HAP-1 (cell line): ENCODE measurements at regions not wholly inside any gene's neighbourhood (a gene's known extent, or its start where the extent isn't known, plus 50 kb on each side); places are given as distances from the start of the nearest gene placed in this dataset.
A peak's percentile ranks its signal among the peaks of the same experiment; 100 is the strongest.
"Not testable (repeated sequence)": the region's sequence is repeated elsewhere in the genome, so short reads cannot be mapped to it uniquely, and the experiment has no call there.

Experiments used
- DNase-seq, 2 experiments: peaks; one replicate each; pipeline ENCODE4 v3.0.0-alpha.2; 2016 to 2020; ENCODE audit warnings: low spot score in 2 of 2
- H3K27me3 ChIP-seq: fragments of 250-450 bp; sonication (Bioruptor Pico); 2 replicates; pipeline ENCODE4 v1.5.1; 2020; ENCODE audit warnings: low read depth, mild to moderate bottlenecking, moderate library complexity
- H3K36me3 ChIP-seq: fragments of 250-450 bp; sonication (Bioruptor Pico); replicated peaks from 2 replicates; pipeline ENCODE4 v1.5.1; 2020; ENCODE audit warnings: mild to moderate bottlenecking
- H3K4me1 ChIP-seq: fragments of 250-450 bp; sonication (Bioruptor Pico); 2 replicates; pipeline ENCODE4 v1.5.1; 2020; ENCODE audit warnings: mild to moderate bottlenecking
- H3K4me3 ChIP-seq: fragments of 250-450 bp; sonication (Bioruptor Pico); 2 replicates; pipeline ENCODE4 v1.5.1; 2020; ENCODE audit warnings: mild to moderate bottlenecking, moderate library complexity
- H3K9me3 ChIP-seq: fragments of 250-450 bp; sonication (Bioruptor Pico); 2 replicates; pipeline ENCODE4 v1.5.1; 2020; ENCODE audit warnings: mild to moderate bottlenecking, moderate library complexity
- in situ Hi-C: fragments of 300-500 bp; cut with MboI; formaldehyde crosslinking; loops from 3 replicates; pipeline ENCODE4 v1.14.3; 2020; ENCODE audit warnings: low sequenced_read_pairs, inconsistent platforms, mixed read lengths

DNA sequence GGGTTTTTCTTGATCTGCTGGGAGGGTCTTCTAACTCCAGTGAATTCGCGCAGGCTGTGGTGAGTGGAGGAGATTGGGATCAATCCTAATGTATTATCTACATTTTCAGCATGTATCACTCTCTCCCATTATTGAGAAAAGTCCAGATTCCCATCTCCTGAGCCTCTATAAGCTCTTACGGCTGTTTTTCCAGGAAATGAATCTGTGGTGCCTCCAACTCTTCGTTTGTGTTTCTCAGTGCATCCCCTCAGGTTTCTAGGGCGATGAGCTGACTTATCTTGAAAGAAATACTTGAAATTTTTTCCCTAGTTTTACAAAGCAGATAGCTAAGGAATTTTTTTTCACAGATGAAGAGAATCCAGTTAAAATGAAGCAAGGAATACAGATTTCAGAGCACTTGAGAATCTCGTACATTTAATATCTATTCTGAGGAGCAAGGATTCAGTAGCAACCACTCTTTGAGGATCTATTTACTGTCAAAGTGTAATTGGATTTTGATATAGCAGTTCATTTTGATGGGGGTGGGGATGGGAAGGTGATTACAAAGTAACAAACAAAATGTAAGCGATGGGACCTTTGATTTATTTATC is 138.7 kb downstream of the BRMS1L start:
- DNase-seq = no peak
- H3K4me1 ChIP-seq = no peaks in the 10 kb centered on the region
- no peaks in the 10 kb centered on the region for H3K9me3 ChIP-seq
- H3K27me3 ChIP-seq = no peaks in the 10 kb centered on the region
- in situ Hi-C loops = no loop called here
- H3K36me3 ChIP-seq = no peaks in the 10 kb centered on the region
- no peak overlapping the region for H3K4me3 ChIP-seq

DNA sequence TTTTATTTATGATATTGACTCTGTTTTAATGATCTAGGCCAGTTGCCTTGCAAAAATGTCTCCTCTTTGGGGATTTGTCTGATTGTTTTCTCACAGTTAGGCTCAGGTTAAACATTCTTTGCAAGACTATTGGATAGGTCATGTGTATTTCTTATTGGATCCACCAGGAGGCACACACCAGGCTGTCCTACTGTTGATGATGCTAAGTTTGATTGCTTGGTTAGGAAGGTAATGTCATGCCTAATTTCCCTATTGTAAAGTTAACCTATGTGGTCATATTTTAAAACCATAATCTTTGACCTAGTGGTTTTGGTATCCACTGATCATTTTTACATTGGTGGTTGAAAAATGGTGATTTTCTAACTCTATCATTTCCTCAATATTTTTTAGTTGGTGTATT is 137.1 kb downstream of the BRMS1L start:
- H3K4me1 ChIP-seq = no peaks in the 10 kb centered on the region
- H3K4me3 ChIP-seq = no peak overlapping the region
- no peaks in the 10 kb centered on the region for H3K36me3 ChIP-seq
- no peaks in the 10 kb centered on the region for H3K9me3 ChIP-seq
- no peak for DNase-seq
- in situ Hi-C loops = no loop called here
- no peaks in the 10 kb centered on the region for H3K27me3 ChIP-seq

DNA sequence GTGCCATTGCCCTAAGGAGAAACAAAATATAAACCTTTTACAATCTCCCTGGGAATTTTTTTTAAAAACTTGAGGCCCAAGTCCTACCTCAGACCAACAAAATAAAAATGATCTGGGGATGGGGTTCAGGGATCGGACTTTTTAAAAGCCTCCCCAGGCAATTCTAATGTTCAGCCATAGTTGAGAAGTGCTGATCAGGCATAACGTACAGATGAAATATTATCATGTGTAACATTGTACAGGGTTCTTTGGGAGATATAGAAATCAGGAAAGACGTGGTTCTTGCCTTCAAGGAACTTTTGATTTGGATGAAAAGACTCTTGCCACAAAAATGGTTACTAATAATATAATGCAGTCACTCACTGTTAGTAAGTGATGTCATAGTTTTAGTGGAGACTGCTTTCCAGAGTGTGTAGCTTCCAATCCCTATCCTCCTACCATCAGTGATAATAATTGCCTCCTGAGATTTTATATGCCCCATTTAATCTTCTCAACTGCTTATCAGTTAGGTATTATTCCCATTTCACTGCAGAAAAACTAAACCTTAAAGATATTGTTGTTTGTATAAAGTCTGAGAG is 135.6 kb downstream of the BRMS1L start:
- H3K27me3 ChIP-seq = no peaks in the 10 kb centered on the region

DNA sequence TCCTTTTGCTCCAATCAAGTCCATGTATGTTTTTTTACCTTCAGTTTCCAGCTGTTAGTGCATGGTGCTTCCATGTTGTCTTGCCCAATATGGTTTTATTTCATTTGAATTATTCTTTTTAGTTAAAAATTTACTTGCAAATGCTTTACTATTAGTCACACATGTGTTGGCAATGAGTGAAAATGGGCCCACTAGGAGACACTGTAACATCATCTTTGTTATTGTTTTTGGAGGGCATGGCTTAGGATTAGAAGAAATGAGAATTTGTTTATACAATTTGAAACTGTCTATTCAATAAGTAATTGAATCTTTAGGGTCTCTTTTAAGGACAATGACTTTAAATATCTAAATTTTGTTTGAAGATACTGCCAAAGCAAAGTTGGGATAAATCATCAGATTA is 133.7 kb downstream of the BRMS1L start:
- H3K4me1 ChIP-seq = no peaks in the 10 kb centered on the region
- H3K36me3 ChIP-seq = no peaks in the 10 kb centered on the region
- no peaks in the 10 kb centered on the region for H3K27me3 ChIP-seq
- in situ Hi-C loops = no loop called here
- H3K4me3 ChIP-seq = no peak overlapping the region
- no peaks in the 10 kb centered on the region for H3K9me3 ChIP-seq
- DNase-seq = no peak

More for the DNA sequence above, 135.6 kb downstream of the BRMS1L start:
- DNase-seq = no peak
- Histone ChIP-seq H3K36me3 (no peaks in the 10 kb centered on the region), H3K9me3 (no peaks in the 10 kb centered on the region), H3K4me1 (no peaks in the 10 kb centered on the region), H3K4me3 (no peak overlapping the region)
- in situ Hi-C loops = no loop called here

DNA sequence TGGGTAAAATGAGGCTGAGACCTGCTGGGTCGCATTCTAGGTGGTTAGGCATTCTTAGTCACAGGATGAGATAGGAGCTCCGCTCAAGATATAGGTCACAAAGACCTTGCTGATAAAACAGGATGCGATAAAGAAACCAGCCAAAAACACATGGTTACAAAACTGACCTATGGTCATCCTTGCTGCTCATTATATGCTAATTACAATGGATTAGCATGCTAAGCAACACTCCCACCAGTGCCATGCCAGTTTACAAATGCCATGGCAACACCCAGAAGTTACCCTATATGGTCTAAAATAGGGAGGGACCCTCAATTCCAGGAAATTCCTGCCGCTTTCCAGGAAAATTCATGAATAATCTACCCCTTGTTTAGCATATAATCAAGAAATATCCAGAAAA is 132.4 kb downstream of the BRMS1L start:
- no peak for DNase-seq
- H3K4me3 ChIP-seq = no peak overlapping the region
- H3K4me1 ChIP-seq = peaks cover 2% of the 10 kb centered on the region
- H3K36me3 ChIP-seq = no peaks in the 10 kb centered on the region
- H3K27me3 ChIP-seq = no peaks in the 10 kb centered on the region
- no peaks in the 10 kb centered on the region for H3K9me3 ChIP-seq
- in situ Hi-C loops = no loop called here

DNA sequence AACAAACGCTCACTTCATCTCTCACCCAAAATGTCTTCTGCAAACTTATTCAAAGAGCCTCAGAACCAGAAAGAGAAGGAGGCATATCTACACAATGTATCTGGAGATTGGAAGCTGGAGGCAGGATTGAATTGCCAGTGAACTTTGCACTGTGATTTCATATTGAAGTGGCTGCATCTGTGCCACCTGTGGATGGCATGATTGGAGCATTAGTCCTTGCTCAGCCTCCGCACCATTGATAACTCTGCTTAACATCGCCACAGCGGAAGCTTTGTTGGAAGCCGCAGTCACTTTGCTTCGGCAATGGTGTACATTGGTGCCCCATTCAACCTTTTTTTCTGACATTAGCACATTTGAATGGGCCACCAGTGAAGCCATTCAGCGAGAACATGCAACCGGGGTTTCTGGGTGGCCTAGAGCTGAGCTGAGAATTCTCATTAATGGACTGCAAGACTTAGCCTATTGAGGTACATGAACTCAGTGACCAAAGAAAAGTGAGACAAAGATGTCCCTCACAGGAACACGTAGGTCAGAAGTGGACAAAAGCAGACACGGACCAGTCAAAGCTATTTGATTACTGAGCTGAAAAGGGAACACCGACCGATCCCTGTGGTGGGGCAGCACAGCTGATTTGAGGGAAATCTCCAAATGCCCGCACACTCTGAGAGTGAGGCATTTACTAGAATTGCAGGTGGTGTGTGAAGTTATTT is 130.4 kb downstream of the BRMS1L start:
- in situ Hi-C loops = no loop called here
- no peak for DNase-seq

DNA sequence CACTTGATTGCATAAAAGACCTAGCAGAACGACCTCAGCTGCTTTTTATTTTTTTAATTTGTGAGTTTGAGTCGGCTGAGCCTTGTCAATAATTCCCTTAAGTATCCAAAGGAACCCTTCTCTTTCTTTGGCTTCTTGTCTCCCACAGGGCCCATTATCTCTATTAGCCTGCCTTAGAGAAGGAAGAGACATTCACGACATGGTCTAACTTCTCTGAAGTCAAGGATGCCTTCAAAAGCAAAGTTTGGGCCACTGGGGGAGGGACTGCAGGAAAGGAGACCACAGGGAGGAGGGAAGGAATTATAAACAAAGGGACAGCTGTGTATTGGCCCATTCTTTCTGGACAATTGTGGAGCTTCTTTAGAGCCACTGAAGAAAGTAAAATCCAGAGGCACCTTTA is 126.4 kb downstream of the BRMS1L start:
- Histone ChIP-seq H3K36me3 (no peaks in the 10 kb centered on the region), H3K4me3 (no peak overlapping the region), H3K27me3 (no peaks in the 10 kb centered on the region), H3K4me1 (peaks cover 34% of the 10 kb centered on the region), H3K9me3 (no peaks in the 10 kb centered on the region)
- no peak for DNase-seq
- in situ Hi-C loops = no loop called here

More for the DNA sequence above, 130.4 kb downstream of the BRMS1L start:
- Histone ChIP-seq H3K9me3 (no peaks in the 10 kb centered on the region), H3K36me3 (no peaks in the 10 kb centered on the region), H3K4me1 (peaks cover 21% of the 10 kb centered on the region), H3K27me3 (no peaks in the 10 kb centered on the region), H3K4me3 (no peak overlapping the region)

DNA sequence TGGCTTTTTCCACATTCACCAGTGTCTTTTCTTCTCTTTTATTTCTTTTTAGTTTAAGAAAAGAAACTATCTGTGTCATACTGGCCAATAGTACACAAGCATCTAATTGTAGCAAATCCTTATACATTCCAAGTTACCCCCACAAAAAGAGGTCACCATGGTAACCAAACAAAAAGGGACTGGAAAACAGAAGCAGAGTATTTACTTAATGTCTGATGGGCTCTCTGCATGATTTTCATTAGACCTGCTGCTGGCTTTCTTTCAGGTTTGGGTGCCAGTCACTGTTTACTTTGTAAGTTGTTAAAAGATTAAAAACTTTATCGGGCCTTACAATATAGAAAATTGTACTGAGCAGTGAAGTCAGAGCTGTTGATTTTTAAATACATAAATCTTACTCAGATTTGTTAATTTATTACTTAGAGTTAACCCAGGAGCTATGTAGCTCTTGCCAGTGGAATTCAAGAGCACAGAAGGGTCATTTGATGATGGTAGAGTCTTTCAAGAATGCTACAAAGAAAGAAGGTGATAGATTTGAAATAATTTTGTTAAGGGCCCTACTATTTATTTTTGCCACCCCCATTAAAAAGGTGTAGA is 123.9 kb downstream of the BRMS1L start:
- peak; percentile 73 to 97 for DNase-seq
- Histone ChIP-seq H3K9me3 (no peaks in the 10 kb centered on the region), H3K4me3 (no peak overlapping the region), H3K27me3 (no peaks in the 10 kb centered on the region), H3K36me3 (no peaks in the 10 kb centered on the region), H3K4me1 (peaks cover 34% of the 10 kb centered on the region)
- in situ Hi-C loops = no loop called here

DNA sequence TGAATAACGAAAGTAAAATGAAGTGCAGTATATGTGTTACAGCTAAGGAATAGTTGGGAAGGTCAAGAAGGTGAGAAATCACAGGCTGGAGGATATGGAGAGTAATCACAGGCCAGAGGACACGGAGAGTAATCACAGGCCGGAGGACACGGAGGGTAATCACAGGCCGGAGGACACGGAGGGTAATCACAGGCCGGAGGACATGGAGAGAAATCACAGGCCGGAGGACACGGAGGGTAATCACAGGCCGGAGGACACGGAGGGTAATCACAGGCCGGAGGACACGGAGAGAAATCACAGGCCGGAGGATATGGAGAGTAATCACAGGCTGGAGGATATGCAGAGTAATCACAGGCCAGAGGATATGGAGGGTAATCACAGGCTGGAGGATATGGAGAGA is 121.8 kb downstream of the BRMS1L start:
- H3K36me3 ChIP-seq, H3K4me3 ChIP-seq, in situ Hi-C loops, DNase-seq, H3K9me3 ChIP-seq, H3K27me3 ChIP-seq: not testable (repeated sequence)
- H3K4me1 ChIP-seq = peaks cover 27% of the 10 kb centered on the region

DNA sequence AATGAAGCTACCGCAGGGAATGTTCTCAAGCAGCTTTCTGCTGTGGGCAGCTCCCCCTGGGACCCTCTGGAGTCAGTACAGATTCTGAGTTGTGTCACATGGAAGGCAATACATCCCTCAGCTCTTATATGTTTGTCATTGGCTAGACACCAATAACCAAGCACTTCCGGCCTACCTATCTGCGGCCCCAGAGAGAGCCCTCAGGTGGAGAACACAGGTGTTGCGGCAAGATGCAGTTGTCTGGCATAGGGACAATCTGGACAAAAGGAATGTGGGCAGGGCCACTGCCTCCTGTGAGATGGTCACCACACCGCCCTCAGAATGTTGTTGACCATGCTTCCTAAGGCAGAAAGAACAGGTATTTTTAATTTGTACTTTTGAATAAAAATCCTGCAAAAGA is 118.7 kb downstream of the BRMS1L start:
- H3K9me3 ChIP-seq = no peaks in the 10 kb centered on the region
- no peak overlapping the region for H3K4me3 ChIP-seq
- peaks cover 8% of the 10 kb centered on the region for H3K4me1 ChIP-seq
- H3K36me3 ChIP-seq = no peaks in the 10 kb centered on the region
- no peaks in the 10 kb centered on the region for H3K27me3 ChIP-seq
- DNase-seq = peak in 1 of 2 experiments; percentile 62
- in situ Hi-C loops = no loop called here

DNA sequence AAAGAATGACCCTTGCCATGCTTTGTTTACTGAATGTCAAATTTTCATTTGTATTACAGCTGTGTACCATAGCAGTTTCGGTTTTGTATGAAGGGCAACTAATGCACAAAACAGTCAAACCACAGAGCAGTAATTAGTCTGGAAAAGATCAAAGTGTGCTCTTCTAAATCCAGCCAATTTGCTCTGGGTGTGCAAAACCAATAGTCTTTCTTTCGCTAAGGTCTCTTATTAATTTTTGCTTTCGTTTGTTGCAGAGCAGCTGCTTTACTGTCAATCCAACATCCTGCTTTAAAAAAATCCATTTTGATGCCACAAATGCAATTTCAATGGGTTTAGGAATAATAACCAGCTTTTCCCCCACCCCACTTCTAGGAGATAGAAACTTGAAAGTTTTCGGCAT is 114.2 kb downstream of the BRMS1L start:
- DNase-seq = peak in 1 of 2 experiments; percentile 23
- in situ Hi-C loops = no loop called here
- no peak overlapping the region for H3K4me3 ChIP-seq

DNA sequence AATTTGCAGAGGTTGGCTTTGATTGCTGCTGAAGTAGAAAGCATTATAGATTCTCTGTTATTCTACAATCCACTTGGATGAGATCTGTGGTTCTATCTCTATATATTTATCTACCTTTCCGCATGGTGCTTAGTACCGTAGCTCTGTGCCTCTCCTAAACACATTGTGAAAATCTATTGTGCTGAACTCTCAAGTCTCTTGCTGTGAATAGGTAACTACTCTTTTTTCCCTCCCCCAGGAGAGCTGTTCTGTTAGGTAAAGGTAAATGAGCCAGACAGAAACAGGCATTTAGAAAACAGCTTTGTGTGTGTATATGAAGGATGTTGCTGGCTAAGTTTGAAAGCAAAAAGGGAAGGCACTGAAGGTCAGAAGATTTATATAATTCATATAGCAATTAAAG is 112.6 kb downstream of the BRMS1L start:
- no peaks in the 10 kb centered on the region for H3K27me3 ChIP-seq
- in situ Hi-C loops = no loop called here
- H3K4me1 ChIP-seq = peaks cover 15% of the 10 kb centered on the region
- no peaks in the 10 kb centered on the region for H3K9me3 ChIP-seq
- no peak for DNase-seq
- no peak overlapping the region for H3K4me3 ChIP-seq
- no peaks in the 10 kb centered on the region for H3K36me3 ChIP-seq

More for the DNA sequence above, 114.2 kb downstream of the BRMS1L start:
- Histone ChIP-seq H3K4me1 (peaks cover 15% of the 10 kb centered on the region), H3K9me3 (no peaks in the 10 kb centered on the region), H3K36me3 (no peaks in the 10 kb centered on the region), H3K27me3 (no peaks in the 10 kb centered on the region)

DNA sequence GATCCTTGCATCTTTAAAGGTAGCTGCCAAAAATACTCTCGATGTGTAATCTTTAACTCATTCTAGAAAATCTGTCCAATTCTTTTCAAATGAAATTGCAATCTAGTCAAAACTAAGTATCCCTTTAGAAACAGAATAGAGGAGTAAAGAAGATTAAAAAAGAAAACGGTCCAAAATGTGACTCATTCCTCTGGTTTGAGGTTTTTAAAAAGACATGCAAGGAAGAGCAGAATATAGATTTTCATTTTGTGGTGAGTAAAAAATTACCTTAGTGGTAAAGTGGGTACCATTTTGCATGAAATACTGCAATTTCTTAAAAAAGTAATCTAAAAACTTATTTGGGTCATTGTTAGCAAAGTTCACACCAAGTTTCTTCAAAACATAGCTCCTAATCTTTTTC is 108.4 kb downstream of the BRMS1L start:
- no peak for DNase-seq
- no peaks in the 10 kb centered on the region for H3K36me3 ChIP-seq
- H3K4me3 ChIP-seq = no peak overlapping the region
- peaks cover 4% of the 10 kb centered on the region; the same call in 1 of the 2 replicates for H3K4me1 ChIP-seq
- H3K27me3 ChIP-seq = no peaks in the 10 kb centered on the region
- in situ Hi-C loops = no loop called here
- H3K9me3 ChIP-seq = no peaks in the 10 kb centered on the region

DNA sequence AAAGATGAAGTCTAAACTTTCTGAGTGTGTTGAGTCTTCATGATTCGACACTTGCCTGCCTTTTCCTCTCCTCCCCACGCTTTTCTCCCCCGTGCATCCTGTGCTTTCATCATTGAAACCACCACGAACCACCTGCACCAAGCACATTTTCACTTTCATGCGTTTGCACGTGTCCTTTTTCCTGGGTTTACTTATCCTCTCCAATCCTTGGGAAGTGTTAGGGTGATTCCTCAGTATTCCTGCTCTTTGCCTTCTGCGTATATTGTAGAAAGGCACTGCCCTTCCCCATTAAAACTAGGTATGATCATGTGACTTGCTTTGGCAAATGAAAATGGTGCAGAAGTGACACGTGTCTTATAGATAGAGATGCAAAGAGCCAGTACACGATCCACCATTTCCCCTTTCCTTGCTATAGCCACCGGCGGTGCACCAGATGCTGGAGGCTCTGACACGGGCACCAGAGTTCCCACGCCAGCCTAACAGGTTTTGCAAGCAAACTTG is 106.6 kb downstream of the BRMS1L start:
- Histone ChIP-seq H3K4me1 (no peaks in the 10 kb centered on the region), H3K9me3 (no peaks in the 10 kb centered on the region), H3K36me3 (no peaks in the 10 kb centered on the region), H3K27me3 (no peaks in the 10 kb centered on the region), H3K4me3 (no peak overlapping the region)
- in situ Hi-C loops = no loop called here
- no peak for DNase-seq
